ENCODE measurements at regions not wholly inside any gene's neighbourhood (a gene's known extent, or its start where the extent isn't known, plus 50 kb on each side); places are given as distances from the start of the nearest gene placed in this dataset.

GRCh38 chr1:221162939-221163338, 283.7 kb downstream of the HLX start:
- no peak for DNase-seq

GRCh38 chr1:221164029-221164428, 284.8 kb downstream of the HLX start:
- DNase-seq, result no peak

GRCh38 chr1:221164951-221165838, 286.0 kb downstream of the HLX start:
- DNase-seq, result no peak

GRCh38 chr1:221165839-221166500, 286.7 kb downstream of the HLX start:
- DNase-seq, result peak; percentile 17

- DNase-seq, result no peak
Observed at GRCh38 chr1:221166559-221167318, 287.5 kb downstream of the HLX start.

GRCh38 chr1:221169447-221169889, 290.2 kb downstream of the HLX start:
- no peak for DNase-seq

- no peak for DNase-seq
Observed at GRCh38 chr1:221170171-221170570, 290.9 kb downstream of the HLX start.

GRCh38 chr1:221171768-221172167, 292.5 kb downstream of the HLX start:
- no peak for DNase-seq

- DNase-seq, result no peak
Observed at GRCh38 chr1:221172841-221173240, 293.6 kb downstream of the HLX start.

- peak; percentile 48 for DNase-seq
Observed at GRCh38 chr1:221174330-221174993, 295.2 kb downstream of the HLX start.

- no peak for DNase-seq
Observed at GRCh38 chr1:221175249-221175648, 296.0 kb downstream of the HLX start.

GRCh38 chr1:221180704-221181368, 301.6 kb downstream of the HLX start:
- DNase-seq, result no peak

- DNase-seq, result no peak
Observed at GRCh38 chr1:221182791-221183533, 303.7 kb downstream of the HLX start.

- DNase-seq, result no peak
Observed at GRCh38 chr1:221184131-221184794, 305.0 kb downstream of the HLX start.

GRCh38 chr1:221187174-221187573, 307.9 kb downstream of the HLX start:
- no peak for DNase-seq

- DNase-seq, result no peak
Observed at GRCh38 chr1:221188458-221188857, 309.2 kb downstream of the HLX start.

- DNase-seq, result no peak
Observed at GRCh38 chr1:221190249-221190648, 311.0 kb downstream of the HLX start.

GRCh38 chr1:221192055-221192454, 312.8 kb downstream of the HLX start:
- no peak for DNase-seq

- DNase-seq, result no peak
Observed at GRCh38 chr1:221200464-221200863, 321.2 kb downstream of the HLX start.

GRCh38 chr1:221201773-221202172, 322.5 kb downstream of the HLX start:
- DNase-seq, result no peak
